ENCODE measurements at regions not wholly inside any gene's neighbourhood (a gene's known extent, or its start where the extent isn't known, plus 50 kb on each side); places are given as distances from the start of the nearest gene placed in this dataset.
"Not testable (repeated sequence)": the region's sequence is repeated elsewhere in the genome, so short reads cannot be mapped to it uniquely, and the experiment has no call there.

DNA sequence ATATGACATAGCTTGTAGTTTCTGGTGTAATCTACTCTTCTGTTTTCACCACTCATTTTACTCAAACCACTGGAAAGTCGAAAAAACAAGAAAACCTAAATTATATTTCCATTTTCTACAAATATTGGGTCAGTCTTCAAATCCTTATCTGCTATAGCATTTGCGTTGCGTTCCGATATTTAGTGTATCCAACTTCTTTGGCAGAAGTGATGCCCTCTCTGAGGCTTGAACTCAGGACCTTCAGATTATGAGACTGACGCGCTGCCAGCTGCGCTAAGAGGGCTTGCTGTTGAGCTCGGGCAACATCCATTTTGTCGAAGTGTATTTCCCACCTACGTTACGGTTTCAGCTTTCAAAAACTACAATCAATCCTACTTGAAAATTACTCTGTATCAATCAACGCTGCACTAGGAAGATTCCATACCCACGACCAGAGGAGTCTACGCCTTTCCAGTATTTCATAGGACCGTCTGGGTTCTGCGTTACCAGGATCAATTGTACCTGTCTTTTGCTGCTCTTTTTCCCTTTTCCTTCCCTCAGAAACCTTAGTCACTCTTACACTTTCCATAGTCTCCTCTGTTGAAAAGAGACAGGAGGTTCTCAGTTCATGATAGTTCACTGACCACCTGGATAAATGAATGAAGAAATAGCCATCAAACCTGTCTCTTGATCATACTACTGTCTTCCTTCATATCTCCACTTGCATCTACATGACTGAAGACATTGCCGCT lies 140.5 kb upstream of the ZNF322 start:
- not testable (repeated sequence) for DNase-seq (ENCODE audit: low read depth)

DNA sequence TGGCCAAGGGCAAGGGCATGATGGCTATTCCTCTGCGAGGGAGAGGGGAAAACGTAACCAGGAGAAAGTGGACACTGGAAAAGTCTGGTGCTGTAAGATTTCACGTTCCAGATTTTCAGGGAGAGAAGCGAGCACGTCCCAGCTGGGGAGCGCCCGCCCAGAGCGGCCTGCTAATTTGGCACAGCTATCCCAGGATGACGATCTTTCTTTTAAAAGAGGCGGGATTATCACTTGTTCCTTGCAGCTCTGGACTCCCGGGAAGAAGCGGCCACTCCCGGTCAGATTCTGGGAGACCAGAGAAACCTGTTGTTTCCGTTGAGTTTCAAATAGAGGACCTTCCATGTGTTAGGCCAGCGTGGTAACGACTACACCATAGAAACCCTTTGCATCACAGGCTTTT lies 144.2 kb upstream of the ZNF322 start:
- DNase-seq (ENCODE audit: low read depth) = not testable (repeated sequence)

DNA sequence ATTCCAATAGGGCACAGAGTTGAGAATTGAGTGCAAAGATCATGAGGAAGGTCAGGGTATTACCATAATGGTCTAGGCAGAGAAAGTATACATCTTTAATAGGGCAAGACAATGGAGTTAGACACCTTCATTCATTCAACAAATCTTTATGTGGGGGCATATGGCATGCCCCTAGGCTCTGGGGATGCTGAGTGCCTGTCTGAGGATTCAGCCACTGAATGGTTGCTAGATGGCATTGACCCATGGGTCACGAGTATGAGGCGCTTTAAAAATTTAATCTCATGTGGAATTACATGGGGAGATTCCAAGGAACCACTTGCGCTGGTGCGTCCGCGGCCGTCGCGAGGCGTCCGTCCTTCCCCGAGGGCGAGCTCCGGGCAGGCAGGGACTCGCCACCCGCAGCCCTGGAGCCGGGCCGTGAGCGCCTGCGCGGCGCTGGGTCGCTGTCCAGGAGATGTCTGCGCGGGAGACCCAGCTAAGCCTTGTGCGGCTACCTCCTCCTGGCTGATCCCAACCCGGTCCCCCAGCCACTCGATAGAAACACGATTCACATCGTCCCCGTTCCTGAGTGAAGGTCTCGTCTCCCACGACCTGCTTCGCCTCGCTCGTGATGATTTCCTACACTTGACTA lies 152.1 kb upstream of the ZNF322 start:
- not testable (repeated sequence) for DNase-seq (ENCODE audit: low read depth)

DNA sequence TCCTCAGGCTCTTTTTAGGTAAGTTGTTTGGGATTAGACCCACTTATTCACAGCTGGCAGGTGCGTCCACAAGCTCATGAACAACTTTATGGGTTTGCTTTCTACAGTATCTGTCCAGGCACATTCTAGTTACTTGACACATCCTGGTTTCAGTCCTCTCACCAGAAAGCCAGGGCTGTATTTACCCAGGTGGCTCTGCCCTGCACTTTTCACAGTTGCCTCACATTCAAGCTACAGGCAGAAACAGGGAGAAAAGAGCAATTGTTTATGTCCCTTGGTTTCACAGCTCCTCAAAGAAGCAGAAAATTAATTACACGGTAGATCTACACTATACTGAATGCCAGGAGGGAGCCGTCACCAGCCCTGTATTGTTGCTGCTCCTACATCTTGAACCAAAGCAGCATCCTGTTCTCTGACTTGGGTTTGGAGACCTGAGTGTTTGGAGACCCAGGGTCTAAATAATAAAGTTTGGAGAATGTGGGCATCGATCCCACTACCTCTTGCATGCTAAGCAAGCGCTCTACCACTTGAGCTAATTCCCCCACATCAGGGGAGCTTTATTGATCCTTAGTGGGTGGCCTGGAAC lies 159.2 kb upstream of the ZNF322 start:
- not testable (repeated sequence) for DNase-seq (ENCODE audit: low read depth)

DNA sequence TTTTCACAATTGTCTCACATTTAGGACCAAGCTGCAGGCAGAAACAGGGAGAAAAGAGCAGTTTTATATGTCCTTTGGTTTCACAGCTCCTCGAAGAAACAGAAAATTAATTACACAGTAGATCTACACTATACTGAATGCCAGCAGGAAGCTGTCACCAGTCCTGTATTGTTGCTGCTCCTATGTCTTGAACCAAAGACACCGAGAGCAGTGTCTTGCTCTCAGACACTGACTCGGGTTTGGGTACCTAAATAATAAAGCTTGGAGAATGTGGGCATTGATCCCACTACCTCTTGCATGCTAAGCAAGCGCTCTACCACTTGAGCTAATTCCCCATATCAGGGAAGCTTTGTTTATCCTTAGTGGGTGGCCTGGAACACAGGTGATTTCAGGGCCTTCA lies 168.4 kb upstream of the ZNF322 start:
- not testable (repeated sequence) for DNase-seq (ENCODE audit: low read depth)

DNA sequence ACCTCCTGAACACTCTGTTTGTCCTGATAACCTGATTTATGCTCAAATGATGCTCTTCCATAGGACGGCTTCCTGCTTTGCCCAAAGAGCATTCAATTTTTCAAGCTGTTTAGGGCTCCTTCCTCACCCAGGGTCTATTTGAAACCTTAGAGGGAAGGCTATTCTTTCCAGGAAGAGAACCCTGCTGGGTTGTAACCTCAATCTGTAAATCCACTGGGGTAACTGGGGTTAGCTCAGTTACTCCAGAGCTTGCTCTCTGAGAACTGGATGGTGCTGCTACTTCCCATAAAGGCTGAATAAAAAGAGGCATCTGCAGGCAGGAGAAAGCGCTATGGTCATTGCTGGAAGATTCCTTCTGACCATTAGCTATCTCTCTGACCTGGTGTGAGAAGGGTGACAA lies 169.9 kb upstream of the ZNF322 start:
- DNase-seq (ENCODE audit: low read depth) = not testable (repeated sequence)

DNA sequence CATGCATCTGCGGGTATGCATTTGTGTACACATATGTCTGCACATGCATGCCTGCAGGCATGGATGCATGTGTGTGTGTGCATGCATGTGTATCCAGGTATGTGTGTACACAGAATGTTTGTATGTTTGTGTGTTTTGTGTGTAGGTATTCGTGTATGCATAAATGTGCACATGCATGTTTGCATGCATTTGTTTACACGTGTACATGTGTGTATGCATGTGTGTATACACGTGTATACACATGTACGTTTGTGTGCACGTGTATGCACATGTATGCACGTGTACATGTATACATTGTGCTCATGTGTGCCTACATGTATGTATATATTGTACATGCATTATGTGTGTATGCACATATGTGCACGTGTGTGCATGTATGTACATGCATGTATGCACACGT lies 171.4 kb upstream of the ZNF322 start:
- not testable (repeated sequence) for DNase-seq (ENCODE audit: low read depth)

DNA sequence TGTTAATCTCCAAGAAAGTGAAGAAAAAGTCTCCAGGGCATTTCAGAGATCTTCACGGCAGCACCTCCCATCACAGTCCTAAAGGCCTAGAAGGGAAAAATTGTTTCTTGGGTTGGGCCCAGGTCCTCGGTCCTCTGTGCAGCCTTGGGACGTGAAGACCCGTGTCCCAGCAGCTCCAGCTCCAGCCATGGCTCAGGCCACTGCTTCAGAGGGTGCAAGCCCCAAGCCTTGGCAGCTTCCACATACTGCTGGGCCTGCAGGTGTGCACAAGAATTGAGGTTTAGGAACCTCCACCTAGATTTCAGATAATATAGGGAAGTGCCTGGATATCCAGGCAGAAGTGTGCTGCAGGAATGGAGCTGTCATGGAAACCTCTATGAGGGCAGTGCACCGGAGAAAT lies 176.2 kb upstream of the ZNF322 start:
- not testable (repeated sequence) for DNase-seq (ENCODE audit: low read depth)

DNA sequence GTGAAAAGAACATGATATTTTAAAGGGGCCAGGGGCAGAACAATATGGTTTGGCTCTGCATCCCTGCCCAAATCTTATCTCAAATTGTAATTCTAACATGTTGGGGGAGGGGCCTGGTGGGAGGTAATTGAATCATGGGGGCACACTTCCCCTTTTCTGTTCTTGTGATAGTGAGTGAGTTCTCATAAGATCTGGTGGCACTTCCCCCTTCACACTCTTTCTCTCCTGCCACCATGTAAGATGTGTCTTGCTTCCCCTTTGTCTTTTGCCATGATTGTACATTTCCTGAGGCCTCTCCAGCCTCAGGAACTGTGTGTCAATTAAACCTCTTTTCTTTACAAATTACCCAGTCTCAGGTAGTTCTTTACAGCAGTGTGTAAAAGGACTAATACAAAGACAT lies 177.1 kb upstream of the ZNF322 start:
- not testable (repeated sequence) for DNase-seq (ENCODE audit: low read depth)

DNA sequence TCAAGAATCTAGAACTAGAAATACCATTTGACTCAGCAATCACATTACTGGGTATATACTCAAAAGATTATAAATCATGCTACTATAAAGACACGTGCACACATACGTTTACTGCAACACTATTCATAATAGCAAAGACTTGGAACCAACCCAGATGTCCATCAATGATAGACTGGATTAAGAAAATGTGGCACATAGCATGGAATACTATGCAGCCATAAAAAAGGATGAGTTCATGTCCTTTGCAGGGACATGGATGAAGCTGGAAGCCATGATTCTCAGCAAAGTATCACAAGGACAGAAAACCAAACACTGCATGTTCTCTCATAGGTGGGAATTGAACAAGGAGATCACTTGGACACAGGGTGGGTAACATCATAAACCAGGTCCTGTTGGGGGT lies 185.3 kb upstream of the ZNF322 start:
- not testable (repeated sequence) for DNase-seq (ENCODE audit: low read depth)

DNA sequence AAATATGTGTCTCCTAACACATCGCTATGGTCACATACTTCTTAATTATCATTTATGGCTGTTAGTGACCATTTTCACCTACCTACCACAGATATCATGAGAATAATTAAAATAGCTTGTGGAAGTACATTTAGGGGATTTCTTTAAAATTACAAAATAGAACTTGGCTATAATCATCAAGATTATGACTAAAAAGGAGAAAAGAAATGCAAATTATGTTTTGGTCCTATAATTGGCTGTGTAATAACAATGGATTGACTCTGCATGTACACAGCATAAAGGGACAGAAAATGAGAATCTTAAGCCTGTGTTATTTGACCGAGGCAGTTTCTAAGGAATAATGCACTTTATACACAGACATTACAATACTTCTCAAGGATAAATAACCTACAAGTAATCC lies 197.7 kb upstream of the ZNF322 start:
- DNase-seq (ENCODE audit: low read depth) = not testable (repeated sequence)

DNA sequence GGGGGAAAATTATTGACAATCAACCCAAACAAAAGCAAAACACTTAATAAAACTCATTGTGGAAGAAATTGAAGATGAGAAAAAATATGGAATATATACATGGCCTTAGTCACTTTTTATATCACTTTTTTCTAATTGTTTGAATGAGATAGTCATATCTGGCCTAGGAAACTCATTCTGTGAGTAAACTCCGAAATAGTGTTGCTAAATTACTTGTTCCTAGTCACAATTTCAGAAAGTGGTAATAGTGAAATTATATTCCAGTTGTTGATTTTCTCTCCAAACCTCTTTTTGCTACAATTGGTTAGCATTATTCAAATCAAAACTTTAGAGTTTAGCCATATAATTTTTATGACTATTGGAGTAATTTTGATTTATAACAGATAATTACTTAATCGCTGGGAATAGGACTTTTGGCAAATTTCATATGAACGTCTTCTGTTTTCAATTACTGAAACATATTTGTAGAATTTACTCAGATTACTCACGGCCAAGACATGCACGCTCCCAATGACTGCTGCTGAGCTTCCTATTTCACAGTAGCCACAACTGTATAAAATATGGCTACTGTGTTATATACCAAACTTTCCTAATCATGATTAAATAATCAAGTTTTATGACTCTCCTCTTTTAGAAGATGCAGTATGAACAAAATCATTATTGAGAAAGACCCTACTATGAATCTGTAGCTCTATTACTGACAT lies 199.7 kb upstream of the ZNF322 start:
- peak; percentile 1 for DNase-seq (ENCODE audit: low read depth)

DNA sequence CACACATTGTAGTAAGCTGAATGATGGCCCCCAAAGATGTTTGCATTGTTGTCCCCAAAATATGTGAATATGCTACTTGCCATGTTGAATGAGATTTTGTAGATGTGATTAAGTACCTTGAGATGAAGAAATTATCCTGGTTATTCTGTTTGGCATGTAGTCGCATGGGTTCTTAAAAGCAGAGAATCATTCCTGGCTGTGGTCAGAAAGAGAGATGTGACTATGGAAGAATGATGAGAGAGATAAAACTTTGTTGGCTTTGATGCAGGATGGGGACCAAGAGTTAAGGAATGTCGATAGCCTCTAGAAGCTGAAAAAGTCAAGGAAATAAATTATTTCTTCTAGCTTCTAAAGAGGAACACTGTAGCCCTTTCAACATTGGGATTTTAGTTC lies 200.2 kb upstream of the ZNF322 start:
- DNase-seq (ENCODE audit: low read depth) = peak; percentile 42

DNA sequence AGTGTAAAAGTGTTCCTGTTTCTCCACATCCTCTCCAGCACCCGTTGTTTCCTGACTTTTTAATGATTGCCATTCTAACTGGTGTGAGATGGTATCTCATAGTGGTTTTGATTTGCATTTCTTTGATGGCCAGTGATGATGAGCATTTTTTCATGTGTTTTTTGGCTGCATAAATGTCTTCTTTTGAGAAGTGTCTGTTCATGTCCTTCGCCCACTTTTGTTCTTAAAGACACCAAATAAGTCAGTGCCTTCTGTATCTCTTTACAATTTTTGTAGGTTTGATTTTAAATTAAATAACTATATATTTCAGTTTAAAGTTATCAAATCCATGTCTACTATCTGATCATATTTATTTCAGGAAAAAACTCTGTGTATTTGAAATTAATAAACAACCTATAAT lies 202.4 kb upstream of the ZNF322 start:
- DNase-seq (ENCODE audit: low read depth) = not testable (repeated sequence)

DNA sequence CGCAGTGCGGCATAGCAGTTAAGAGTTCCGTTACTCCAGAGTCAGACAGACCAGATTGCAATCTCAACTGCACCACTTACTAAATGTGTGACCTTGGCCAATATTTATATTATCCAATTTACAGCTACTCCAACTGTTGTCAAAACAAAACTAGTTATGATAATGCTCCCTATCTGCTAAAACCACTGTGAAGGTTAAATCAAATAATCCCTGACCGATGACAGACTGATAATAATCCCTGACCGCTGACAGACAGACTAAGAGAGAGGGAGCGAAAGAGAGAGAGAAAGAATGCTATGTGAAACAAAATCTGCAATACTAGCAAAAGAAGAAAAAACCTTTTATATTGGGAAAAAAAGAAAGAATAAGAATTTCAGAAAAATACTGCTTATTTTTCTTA lies 204.1 kb upstream of the ZNF322 start:
- not testable (repeated sequence) for DNase-seq (ENCODE audit: low read depth)

DNA sequence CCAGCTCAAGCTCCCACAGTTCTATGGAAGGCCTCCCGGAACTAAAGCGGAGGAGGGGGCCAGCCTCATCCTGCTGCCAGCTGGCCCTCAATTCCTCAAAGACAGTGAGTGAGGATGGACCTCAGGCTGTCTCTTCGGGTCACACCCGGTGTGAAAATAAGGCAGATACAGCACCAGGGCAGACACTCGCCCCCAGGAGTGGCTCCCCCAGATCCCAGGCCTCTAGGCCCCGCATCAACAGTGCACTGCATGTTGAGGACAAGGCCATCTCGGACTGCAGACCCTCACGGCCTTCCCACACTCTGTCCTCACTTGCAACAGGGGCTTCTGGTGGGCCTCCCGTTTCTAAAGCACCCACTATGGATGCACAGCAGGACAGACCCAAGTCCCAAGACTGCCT lies 239.2 kb upstream of the ZNF322 start:
- not testable (repeated sequence) for DNase-seq (ENCODE audit: low read depth)

DNA sequence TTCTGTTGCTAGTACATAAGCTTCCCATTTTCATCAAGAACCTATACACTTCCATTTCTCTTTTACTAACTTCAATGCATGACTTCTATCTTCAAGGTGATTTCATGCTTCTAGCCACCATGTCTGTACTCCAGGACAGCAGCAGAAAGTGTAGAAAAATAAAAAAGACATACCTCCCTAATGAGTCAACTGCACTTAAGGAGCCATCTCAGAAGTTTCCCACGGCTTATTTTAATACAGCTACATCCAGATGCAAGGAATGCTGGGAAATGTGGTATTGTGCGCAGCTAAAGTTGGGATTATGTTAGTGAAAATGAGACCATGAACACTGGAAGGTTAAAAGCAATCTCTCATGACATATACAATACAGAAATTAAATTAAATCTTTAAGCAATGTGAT lies 264.7 kb upstream of the ZNF322 start:
- peak; percentile 57 for DNase-seq (ENCODE audit: low read depth)

DNA sequence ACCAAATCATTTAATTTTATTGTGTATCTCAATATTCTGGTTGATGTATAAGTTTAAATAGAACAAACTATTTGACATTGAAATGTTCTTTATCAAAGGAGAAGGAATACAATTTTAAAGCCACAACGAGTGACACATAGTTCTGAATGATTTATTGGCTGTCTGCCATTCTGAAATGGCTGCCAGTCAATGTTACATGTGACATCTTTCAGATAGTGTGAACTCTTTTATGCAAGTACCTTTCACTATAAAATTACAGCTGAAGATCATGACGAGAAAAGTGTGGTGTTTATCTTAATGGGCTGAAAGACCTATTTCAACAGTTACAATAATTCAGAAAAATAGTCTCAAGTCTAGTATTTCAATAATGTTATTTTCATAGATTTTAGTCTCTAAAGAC lies 268.6 kb upstream of the ZNF322 start:
- not testable (repeated sequence) for DNase-seq (ENCODE audit: low read depth)

DNA sequence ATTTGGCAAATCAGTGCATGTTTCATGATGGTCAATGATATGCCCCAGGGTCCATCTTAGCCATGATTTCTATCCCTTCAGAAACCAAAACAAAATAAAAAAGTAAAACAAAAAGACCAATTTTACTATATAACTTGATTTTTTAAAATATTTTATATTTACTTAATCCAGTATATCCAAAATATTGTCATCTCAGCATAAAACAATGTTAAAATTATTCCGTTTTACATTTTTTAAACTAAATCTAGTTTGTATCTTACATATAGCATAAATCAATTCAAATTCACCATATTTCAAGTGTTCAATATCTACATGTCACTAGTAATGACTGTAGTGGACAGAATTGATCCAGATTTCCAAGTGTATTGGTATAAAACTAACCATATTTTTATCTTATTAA lies 277.7 kb upstream of the ZNF322 start:
- not testable (repeated sequence) for DNase-seq (ENCODE audit: low read depth)

DNA sequence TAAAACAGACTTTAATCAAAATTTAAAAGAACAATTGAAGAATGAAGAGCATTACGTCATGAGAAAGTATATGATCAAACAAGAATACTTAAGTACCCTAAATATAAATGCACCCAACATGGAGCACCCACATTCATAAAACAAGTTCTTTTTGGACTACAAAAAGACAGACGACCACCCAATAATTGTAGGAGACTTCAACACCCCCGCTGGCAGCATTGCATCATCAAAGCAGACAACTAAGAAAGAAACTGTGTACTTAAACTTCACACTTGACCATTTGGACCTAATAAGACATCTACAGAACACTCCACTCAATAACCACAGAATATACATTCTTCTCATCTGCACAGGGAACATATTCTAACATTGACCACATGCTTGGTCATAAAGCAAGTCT lies 291.7 kb upstream of the ZNF322 start:
- DNase-seq (ENCODE audit: low read depth) = not testable (repeated sequence)

DNA sequence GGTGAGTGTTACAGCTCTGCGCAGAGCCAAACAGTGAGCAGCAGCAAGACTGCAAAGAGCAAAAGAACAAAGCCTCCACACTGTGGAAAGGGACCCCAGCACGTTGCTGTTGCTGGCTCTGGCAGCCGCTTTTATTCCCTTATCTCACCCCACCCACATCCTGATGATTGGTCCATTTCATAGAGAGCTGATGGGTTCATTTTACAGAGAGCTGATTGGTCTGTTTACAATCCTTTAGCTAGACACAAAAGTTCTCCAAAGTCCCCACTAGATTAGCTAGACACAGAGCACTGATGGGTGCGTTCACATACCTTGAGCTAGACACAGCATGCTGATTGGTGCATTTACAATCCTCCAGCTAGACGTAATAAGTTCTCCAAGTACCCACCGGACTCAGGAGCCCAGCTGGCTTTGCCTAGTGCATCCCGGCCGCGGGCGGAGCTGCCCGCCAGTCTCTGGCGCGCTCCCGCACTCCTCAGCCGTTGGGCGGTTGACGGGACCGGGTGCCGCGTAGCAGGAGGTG lies 291.4 kb upstream of the PRSS16 start:
- peak; percentile 80 for DNase-seq (ENCODE audit: low read depth)

DNA sequence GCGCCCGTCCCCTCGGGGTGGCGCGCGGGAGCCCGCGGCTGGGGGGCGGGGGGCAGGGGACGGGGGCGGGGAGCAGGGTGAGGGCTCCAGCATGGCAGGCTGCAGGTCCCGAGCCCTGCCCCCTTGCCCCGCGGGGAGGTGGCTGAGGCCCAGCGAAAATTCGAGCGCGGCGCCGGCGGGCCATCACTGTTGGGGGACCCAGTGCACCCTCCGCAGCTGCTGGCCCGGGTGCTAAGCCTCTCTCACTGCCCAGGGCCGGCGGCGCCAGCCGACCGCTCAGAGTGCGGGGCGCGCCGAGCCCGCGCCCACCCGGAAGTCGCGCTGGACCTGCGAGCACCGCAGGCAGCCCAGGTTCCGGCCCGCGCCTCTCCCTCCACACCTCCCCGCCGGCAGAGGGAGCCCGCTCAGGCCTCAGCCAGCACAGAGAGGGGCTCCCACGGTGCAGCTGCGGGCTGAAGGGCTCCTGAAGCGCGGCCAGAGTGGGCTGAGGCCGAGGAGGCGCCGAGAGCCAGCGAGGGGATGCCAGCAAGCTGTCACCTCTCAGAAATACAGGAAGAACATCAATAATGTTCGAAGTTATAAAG lies 290.8 kb upstream of the PRSS16 start:
- DNase-seq (ENCODE audit: low read depth) = peak; percentile 59
